ENCODE measurements at regions not wholly inside any gene's neighbourhood (a gene's known extent, or its start where the extent isn't known, plus 50 kb on each side); places are given as distances from the start of the nearest gene placed in this dataset.
"Not testable (repeated sequence)": the region's sequence is repeated elsewhere in the genome, so short reads cannot be mapped to it uniquely, and the experiment has no call there.

DNA sequence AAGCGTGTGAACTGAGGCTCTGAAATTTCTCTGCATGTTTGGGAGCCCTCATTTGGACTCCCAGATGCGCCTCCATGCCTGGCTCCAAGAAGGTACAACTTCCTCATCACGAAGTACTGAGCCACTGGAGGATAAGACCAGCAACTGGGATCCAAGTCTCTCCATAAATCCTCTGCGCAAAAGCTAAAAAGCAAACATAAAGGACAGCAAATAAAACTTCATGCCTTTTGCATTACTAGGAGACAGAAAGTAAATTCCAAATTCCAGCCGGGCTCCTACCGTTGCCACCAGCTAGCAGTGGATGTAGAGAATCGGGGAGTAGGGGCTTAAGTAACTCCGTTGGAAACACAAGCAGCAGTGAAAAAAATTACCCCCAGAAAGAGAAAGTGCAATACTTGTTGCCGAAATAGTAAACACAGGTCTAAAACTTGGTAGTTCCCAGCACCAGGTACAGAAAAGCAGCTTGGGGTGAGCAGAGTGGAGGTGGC, 477.1 kb upstream of the TENM3 start:
- DNase-seq: no peak

DNA sequence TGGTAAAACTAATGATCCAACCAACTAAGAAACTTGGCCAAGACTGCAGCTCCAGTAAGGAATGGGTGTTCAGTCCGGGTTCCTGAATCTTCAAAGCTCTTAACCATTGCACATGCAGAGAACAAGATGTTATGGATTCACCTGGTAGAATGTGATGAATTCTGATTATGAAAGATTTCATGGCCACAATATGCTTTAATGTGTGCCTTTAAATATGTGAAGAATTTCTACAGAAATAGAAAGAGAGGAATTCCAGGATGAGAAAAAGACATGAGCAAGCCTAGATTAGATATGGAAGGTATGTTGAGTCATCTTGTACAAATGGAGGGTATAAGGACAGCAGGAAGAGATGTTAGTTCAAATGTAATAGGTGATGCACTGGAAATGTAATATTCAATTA, 472.2 kb upstream of the TENM3 start:
- DNase-seq: no peak

- DNase-seq: no peak
These were observed 467.9 kb upstream of the TENM3 start for GRCh38 chr4:181775298-181775697.

DNA sequence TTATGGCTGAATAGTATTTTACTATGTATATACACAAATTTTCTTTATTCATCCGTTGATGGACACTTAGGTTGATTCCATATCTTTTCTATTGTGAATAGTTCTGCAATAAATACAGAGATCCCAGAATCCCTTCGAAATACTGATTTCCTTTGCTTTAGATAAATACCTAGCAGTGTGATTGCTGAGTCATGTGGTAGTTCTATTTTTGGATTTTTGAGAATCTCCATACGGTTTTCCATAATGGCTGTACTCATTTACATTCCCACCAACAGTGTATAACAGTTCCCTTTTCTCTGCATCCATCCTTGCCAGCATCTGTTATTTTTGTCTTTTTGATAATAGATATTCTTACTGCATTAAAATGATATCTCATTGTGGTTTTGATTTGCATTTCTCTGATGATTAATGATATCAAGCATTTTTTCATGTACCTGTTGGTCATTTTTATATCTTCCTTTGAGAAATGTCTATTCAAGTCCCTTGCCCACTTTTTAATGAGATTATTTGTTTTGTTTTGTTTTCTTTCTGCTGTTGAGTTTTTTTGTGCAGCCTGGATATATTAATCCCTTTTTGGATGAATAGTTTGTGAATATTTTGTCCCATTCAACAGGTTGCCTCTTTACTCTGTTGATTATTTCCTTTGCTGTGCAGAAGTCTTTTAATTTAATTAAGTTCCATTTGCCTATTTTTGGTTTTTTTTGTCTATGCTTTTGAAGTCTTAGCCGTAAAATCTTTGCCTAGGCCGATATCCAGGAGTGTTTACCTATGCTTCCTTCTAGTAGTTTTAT, 466.7 kb upstream of the TENM3 start:
- no peak for DNase-seq

DNA sequence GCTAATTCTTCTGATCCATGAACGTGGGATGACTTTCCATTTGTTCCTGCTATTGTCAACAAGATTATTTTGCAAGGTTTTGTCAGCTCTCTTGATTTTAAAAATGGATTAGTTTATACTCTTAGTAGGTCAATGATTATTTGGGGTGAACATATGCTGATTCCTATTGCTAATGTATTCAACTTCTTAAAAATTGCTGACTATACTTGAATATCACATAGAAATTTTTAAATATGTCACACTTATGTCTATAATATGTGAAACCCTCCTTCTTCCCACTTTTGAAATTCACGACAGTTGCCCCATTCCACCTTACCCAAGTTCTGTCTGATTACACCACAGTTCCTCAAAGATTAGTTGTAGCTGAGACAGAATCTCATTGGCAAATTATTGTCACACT, 465.7 kb upstream of the TENM3 start:
- DNase-seq: no peak

DNA sequence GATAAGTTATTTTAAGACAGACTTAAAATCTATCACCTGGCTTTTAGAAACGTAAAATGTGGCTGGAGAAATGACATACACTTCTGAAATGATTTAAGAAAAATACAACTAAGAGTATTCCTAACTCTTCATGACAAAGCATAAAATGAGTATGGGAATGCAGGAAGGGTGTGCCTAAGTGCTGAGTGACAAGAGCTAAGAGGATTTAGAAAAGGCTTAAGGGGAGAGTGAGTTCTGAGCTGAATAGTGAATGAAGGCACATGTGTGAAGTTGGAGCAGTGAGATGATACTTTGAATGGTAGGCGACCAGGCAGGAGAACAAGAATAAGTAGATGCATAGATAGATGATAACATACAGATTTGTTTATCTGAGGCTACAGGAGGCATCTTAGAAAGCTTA, 458.3 kb upstream of the TENM3 start:
- DNase-seq: no peak

GRCh38 chr4:181792641-181793040, 450.6 kb upstream of the TENM3 start:
- DNase-seq: no peak

- DNase-seq: no peak
These were observed 450.1 kb upstream of the TENM3 start for GRCh38 chr4:181793096-181793495.

DNA sequence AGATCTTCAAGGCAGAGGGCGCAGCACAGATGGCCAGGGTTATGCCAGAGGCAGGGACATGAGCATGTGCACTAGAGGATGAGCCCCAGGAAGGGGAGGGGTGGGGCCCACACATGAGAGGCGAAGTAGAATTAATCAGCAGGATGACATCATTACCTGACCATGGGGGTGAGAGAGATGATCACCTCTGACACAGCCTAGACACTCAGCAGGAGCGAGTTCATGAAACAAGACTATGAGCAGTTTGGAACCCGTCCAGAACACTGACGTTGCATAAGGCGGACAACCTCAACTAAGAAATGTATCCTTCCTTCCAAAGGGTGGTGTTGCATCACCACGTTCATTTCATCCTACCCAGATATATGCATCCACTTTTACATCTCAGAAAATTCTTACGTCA, 446.7 kb upstream of the TENM3 start:
- DNase-seq: no peak

DNA sequence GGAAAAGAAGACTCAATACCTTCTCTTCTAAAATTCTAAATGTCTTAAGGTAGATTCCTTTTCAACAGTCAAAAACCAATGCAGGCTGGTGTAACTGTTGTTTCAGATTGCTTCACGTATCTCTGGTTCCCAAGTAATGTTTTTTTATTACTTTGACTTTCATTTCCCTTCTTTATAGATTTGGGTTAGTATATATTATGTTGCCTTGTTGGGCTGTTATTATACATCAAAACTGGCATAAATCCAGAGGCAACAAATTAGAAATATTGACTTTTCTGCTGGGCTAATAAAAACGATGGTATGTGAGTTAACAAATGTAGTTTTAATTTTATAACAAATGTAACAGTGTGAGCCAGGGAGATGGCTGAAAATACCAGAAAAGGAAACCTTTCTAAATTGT, 444.7 kb upstream of the TENM3 start:
- no peak for DNase-seq

DNA sequence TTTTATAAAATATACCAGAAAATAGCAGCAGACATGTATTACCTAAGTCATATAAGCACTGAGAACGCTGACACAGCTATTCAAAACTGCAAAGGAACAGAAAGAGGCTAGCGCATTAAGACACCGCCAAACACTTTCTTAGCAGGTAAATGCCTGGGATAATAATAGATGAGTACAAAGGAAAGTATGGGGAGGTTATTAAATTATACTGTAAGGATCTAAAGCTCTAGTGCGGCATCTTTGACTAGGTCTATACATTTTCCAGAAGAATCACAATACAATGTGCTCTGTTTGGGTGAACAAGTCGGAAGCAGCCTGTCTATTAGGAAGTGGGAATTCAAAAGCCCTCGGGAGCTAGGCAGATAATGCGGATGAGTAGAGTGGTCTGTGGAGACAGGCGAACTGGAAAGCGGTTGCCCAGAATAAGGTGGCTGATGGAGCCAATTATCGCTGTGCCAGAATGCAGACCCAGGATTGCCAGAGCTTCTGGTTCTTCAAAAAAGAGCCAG, 443.6 kb upstream of the TENM3 start:
- DNase-seq: no peak

- DNase-seq: no peak
These were observed 441.0 kb upstream of the TENM3 start for GRCh38 chr4:181802207-181802606.

DNA sequence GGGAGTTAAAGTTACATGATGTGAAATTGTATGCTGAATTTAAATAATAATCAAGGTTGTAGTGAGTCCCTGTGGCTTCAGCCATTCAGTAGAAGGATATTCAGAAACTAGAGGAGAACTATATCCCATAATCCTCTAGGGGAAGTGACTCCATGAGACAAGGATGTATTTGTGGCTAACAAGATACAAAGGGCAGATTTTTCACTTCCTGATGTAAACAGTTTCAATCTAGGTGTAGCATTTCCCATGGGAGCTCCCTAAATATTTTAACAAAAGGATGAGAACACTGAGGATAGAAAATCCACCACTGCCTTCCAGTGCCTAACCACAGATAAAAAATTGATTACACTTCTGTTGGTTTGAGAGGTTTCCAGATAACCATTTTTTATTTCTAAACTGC, 435.4 kb upstream of the TENM3 start:
- DNase-seq: no peak

GRCh38 chr4:181810711-181811110, 432.5 kb upstream of the TENM3 start:
- no peak for DNase-seq

GRCh38 chr4:181811550-181811949, 431.7 kb upstream of the TENM3 start:
- DNase-seq: not testable (repeated sequence)

DNA sequence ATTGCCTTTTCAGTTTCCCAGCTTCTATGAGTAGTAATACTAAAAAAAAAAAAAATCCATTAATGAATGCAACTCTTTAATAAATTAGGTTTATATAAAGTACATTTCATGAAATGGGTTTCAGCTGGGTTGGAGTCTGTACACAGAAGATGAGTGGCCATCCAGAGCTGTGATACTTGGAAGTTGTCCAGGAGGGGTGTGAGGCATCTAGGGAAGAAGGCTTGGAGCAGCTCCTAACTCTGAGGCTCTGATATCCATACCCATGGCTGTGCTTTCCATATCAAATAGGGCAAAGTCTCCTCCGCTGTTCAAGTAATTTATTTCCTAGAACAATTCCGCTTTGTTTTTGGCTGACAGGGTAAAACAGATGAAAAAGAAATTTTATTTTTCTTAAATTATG, 423.3 kb upstream of the TENM3 start:
- DNase-seq: no peak

DNA sequence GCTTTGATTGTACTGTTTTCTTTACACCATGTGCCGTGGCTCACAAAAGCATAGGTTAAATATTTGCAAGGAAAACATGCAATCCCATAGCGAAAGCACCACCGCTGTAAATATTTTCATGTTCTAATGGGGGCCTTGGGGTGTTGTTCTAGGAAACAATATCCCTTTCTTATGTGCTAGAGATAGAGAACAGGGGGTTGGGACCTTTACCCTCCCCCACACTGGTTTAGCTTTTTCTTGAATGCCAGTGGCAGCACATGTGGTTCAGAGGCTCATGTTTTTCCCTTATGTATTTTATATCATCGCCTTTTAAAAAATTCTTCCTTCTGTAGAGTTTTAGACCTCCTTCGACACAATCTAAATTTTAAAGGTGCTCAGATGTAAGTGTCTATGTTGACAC, 422.6 kb upstream of the TENM3 start:
- no peak for DNase-seq

- no peak for DNase-seq
These were observed 421.9 kb upstream of the TENM3 start for GRCh38 chr4:181821039-181822004.

GRCh38 chr4:181822005-181822375, 421.2 kb upstream of the TENM3 start:
- DNase-seq: no peak

GRCh38 chr4:181823183-181823582, 420.0 kb upstream of the TENM3 start:
- no peak for DNase-seq

DNA sequence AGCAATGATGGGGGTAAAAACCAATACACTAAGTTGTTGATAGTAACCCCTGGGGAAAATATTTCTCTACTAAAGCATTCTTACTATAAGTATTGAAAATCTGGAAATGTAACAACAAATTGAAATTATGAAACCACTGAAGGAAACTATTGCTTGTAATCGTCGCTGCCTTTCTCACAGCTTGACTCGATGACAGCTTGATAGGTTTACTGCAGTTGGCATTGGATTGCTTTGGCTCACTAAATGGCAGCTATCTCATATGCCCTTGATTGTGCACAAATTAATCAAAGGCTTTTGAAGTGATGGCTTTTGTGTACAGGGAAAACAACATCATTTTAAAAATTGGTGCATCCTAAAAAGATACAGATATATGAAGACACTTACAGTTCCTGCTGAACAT, 419.6 kb upstream of the TENM3 start:
- DNase-seq: no peak

DNA sequence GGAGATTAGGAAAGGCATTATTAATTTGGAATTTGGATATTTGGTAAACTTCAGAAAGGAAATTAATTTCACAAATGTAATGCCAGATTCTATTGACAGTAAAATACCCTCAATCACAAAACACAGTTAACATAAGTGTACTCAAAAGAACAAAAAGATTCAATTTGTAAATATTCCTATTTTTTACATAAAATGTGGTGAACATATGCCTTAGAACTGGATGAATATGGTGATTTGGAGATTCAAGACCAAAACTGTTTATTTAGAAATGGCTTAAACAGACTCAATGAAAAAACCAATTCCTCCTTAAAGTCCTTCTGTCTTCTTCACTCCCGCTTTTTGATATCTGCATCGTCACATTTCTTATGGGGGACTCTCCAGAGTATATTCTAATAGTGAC, 417.6 kb upstream of the TENM3 start:
- DNase-seq: no peak

- DNase-seq: no peak
These were observed 416.0 kb upstream of the TENM3 start for GRCh38 chr4:181827246-181827645.

All from stimulated activated CD8-positive, alpha-beta memory T cell treated with anti-CD3 and anti-CD28 coated beads, Interleukin-4, amount 100 ng/mL, for 48 hours (primary cell).